ENCODE measurements at regions not wholly inside any gene's neighbourhood (a gene's known extent, or its start where the extent isn't known, plus 50 kb on each side); places are given as distances from the start of the nearest gene placed in this dataset.
A peak's percentile ranks its signal among the peaks of the same experiment; 100 is the strongest.
"Not testable (repeated sequence)": the region's sequence is repeated elsewhere in the genome, so short reads cannot be mapped to it uniquely, and the experiment has no call there.

GRCh38 chr2:48205137-48205798 is 109.2 kb upstream of the FOXN2 start:
- no peak for ATAC-seq
- no peak overlapping the region for H3K27ac ChIP-seq
- in situ Hi-C loops (cut with MboI; ENCODE audit: low sequenced_read_pairs in 4 of 4) = no loop called here

GRCh38 chr2:48206056-48206656 is 108.3 kb upstream of the FOXN2 start:
- H3K9me3 ChIP-seq; intact Hi-C loops (cut with DNase I; ENCODE audit: low total_unique reads); ATAC-seq; in situ Hi-C loops (cut with MboI; ENCODE audit: low sequenced_read_pairs in 4 of 4); DNase-seq; H3K27ac ChIP-seq; H3K27me3 ChIP-seq; H3K4me3 ChIP-seq; H3K36me3 ChIP-seq: not testable (repeated sequence)
- peaks cover 0 to 12% of the 10 kb centered on the region in 2 donors for H3K4me1 ChIP-seq

More at GRCh38 chr2:48205137-48205798, 109.2 kb upstream of the FOXN2 start:
- Histone ChIP-seq H3K4me3 (no peak overlapping the region), H3K27me3 (no peaks in the 10 kb centered on the region), H3K36me3 (no peaks in the 10 kb centered on the region), H3K4me1 (peaks cover 0 to 12% of the 10 kb centered on the region in 2 donors), H3K9me3 (no peaks in the 10 kb centered on the region)
- intact Hi-C loops (cut with DNase I; ENCODE audit: low total_unique reads) = no loop called here
- DNase-seq = no peak
- TF ChIP-seq POLR2A (IDR thresholded peaks at IDR 0.05) = no peak
- TF ChIP-seq, protein P1, sequence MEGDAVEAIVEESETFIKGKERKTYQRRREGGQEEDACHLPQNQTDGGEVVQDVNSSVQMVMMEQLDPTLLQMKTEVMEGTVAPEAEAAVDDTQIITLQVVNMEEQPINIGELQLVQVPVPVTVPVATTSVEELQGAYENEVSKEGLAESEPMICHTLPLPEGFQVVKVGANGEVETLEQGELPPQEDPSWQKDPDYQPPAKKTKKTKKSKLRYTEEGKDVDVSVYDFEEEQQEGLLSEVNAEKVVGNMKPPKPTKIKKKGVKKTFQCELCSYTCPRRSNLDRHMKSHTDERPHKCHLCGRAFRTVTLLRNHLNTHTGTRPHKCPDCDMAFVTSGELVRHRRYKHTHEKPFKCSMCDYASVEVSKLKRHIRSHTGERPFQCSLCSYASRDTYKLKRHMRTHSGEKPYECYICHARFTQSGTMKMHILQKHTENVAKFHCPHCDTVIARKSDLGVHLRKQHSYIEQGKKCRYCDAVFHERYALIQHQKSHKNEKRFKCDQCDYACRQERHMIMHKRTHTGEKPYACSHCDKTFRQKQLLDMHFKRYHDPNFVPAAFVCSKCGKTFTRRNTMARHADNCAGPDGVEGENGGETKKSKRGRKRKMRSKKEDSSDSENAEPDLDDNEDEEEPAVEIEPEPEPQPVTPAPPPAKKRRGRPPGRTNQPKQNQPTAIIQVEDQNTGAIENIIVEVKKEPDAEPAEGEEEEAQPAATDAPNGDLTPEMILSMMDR (IDR thresholded peaks at IDR 0.05 in 4 of 5, conservative IDR thresholded peaks at IDR 0.05 in 1 of 5) = no peak

GRCh38 chr2:48207201-48207641 is 107.3 kb upstream of the FOXN2 start:
- ATAC-seq (no peak), DNase-seq (no peak)
- intact Hi-C loops (cut with DNase I; ENCODE audit: low total_unique reads) = no loop called here
- Histone ChIP-seq H3K4me3 (no peak overlapping the region), H3K4me1 (peaks cover 0 to 12% of the 10 kb centered on the region in 2 donors), H3K27ac (no peak overlapping the region), H3K9me3 (no peaks in the 10 kb centered on the region), H3K36me3 (no peaks in the 10 kb centered on the region), H3K27me3 (no peaks in the 10 kb centered on the region)
- in situ Hi-C loops (cut with MboI; ENCODE audit: low sequenced_read_pairs in 4 of 4) = no loop called here
- TF ChIP-seq, protein P1 (IDR thresholded peaks at IDR 0.05 in 4 of 5, conservative IDR thresholded peaks at IDR 0.05 in 1 of 5) = no peak
- no peak for TF ChIP-seq POLR2A (IDR thresholded peaks at IDR 0.05)

- H3K4me1 ChIP-seq = peaks cover 0 to 12% of the 10 kb centered on the region in 2 donors
- H3K27me3 ChIP-seq = no peaks in the 10 kb centered on the region
- ATAC-seq (no peak), DNase-seq (no peak)
- H3K36me3 ChIP-seq = no peaks in the 10 kb centered on the region
- no peak overlapping the region for H3K27ac ChIP-seq
- H3K4me3 ChIP-seq = no peak overlapping the region
- intact Hi-C loops (cut with DNase I; ENCODE audit: low total_unique reads) (no loop called here), in situ Hi-C loops (cut with MboI; ENCODE audit: low sequenced_read_pairs in 4 of 4) (no loop called here)
- H3K9me3 ChIP-seq = no peaks in the 10 kb centered on the region
- TF ChIP-seq POLR2A (IDR thresholded peaks at IDR 0.05) = no peak
- TF ChIP-seq, protein P1 (IDR thresholded peaks at IDR 0.05 in 4 of 5, conservative IDR thresholded peaks at IDR 0.05 in 1 of 5) = no peak
Observed at GRCh38 chr2:48207851-48208250, 106.6 kb upstream of the FOXN2 start.

- in situ Hi-C loops (cut with MboI; ENCODE audit: low sequenced_read_pairs in 4 of 4) = no loop called here
Observed at GRCh38 chr2:48209214-48209885, 105.1 kb upstream of the FOXN2 start.

More at GRCh38 chr2:48209214-48209885, 105.1 kb upstream of the FOXN2 start:
- Histone ChIP-seq H3K27me3 (no peaks in the 10 kb centered on the region), H3K4me1 (peaks cover 0 to 17% of the 10 kb centered on the region in 2 donors), H3K36me3 (no peaks in the 10 kb centered on the region), H3K4me3 (no peak overlapping the region), H3K27ac (no peak overlapping the region), H3K9me3 (no peaks in the 10 kb centered on the region)
- DNase-seq (peak; percentile 16 to 30), ATAC-seq (peak in 1 of 2 donors; percentile 30)
- TF ChIP-seq, protein P1 (IDR thresholded peaks at IDR 0.05 in 4 of 5, conservative IDR thresholded peaks at IDR 0.05 in 1 of 5) = no peak
- TF ChIP-seq POLR2A (IDR thresholded peaks at IDR 0.05) = no peak
- intact Hi-C loops (cut with DNase I; ENCODE audit: low total_unique reads) = no loop called here
